Epithelial cell of esophagus (primary cell): ENCODE measurements at regions not wholly inside any gene's neighbourhood (a gene's known extent, or its start where the extent isn't known, plus 50 kb on each side); places are given as distances from the start of the nearest gene placed in this dataset.

ENCODE experiments used
- DNase-seq: peaks from one replicate; pipeline ENCODE4 v3.0.0; 2010; ENCODE audit warnings: low read depth
- H3K4me3 ChIP-seq: 2 replicates; pipeline ENCODE4 v1.5.1; 2011; ENCODE audit warnings: mild to moderate bottlenecking, low read length, control low read depth
- CTCF ChIP-seq: IDR thresholded peaks from 2 replicates; pipeline ENCODE4 v1.5.1; 2011; ENCODE audit warnings: low read depth, mild to moderate bottlenecking, low read length, control low read depth, inconsistent platforms; ENCODE audit not compliant: insufficient read depth; ENCODE audit errors: missing control alignments

GRCh38 chr2:219946021-219946420, 318.6 kb downstream of the SLC4A3 start:
- TF ChIP-seq CTCF = no peak
- no peak overlapping the region for H3K4me3 ChIP-seq
- DNase-seq = no peak

- TF ChIP-seq CTCF = peak; percentile 7
- DNase-seq = no peak
- H3K4me3 ChIP-seq = no peak overlapping the region
Measured at GRCh38 chr2:219946529-219946928, 319.1 kb downstream of the SLC4A3 start.

- TF ChIP-seq CTCF = no peak
- H3K4me3 ChIP-seq = no peak overlapping the region
Measured at GRCh38 chr2:219947575-219947974, 320.1 kb downstream of the SLC4A3 start.

GRCh38 chr2:219949053-219949452, 321.6 kb downstream of the SLC4A3 start:
- TF ChIP-seq CTCF = no peak
- H3K4me3 ChIP-seq = no peak overlapping the region
- no peak for DNase-seq

More at GRCh38 chr2:219947575-219947974, 320.1 kb downstream of the SLC4A3 start:
- no peak for DNase-seq

- DNase-seq = no peak
- H3K4me3 ChIP-seq = no peak overlapping the region
- TF ChIP-seq CTCF = no peak
Measured at GRCh38 chr2:219951099-219951498, 323.7 kb downstream of the SLC4A3 start.

- DNase-seq = no peak
- H3K4me3 ChIP-seq = no peak overlapping the region
- TF ChIP-seq CTCF = no peak
Measured at GRCh38 chr2:219954331-219954730, 326.9 kb downstream of the SLC4A3 start.

- no peak for DNase-seq
- no peak overlapping the region for H3K4me3 ChIP-seq
- no peak for TF ChIP-seq CTCF
Measured at GRCh38 chr2:219957820-219958219, 330.4 kb downstream of the SLC4A3 start.
